Thyroid gland (tissue), 4 donors: ENCODE measurements at regions not wholly inside any gene's neighbourhood (a gene's known extent, or its start where the extent isn't known, plus 50 kb on each side); places are given as distances from the start of the nearest gene placed in this dataset.
"Not testable (repeated sequence)": the region's sequence is repeated elsewhere in the genome, so short reads cannot be mapped to it uniquely, and the experiment has no call there.

Source experiments
- POLR2A ChIP-seq, 2 donors: fragments of 450-650 bp; IDR thresholded peaks; one replicate each; pipeline ENCODE4 v1.6.1; 2017; ENCODE audit warnings: antibody characterized with exemption in 2 of 2, mild to moderate bottlenecking in 2 of 2, moderate library complexity in 1 of 2
- TF ChIP-seq, protein P1 (sequence below), 6 experiments: fragments of 200-600 bp in 3 of 6; fragments of 450-650 bp in 3 of 6; sonication (generic) in 3 of 6; IDR thresholded peaks; one replicate each; pipeline ENCODE4 v1.5.1; 2016 to 2019; ENCODE audit warnings: antibody characterized with exemption in 6 of 6, mild to moderate bottlenecking in 2 of 6, inconsistent platforms in 1 of 6, moderate library complexity in 1 of 6

GRCh38 chrX:92611517-92611916 is 832.3 kb downstream of the PCDH11X start:
- TF ChIP-seq, protein P1, sequence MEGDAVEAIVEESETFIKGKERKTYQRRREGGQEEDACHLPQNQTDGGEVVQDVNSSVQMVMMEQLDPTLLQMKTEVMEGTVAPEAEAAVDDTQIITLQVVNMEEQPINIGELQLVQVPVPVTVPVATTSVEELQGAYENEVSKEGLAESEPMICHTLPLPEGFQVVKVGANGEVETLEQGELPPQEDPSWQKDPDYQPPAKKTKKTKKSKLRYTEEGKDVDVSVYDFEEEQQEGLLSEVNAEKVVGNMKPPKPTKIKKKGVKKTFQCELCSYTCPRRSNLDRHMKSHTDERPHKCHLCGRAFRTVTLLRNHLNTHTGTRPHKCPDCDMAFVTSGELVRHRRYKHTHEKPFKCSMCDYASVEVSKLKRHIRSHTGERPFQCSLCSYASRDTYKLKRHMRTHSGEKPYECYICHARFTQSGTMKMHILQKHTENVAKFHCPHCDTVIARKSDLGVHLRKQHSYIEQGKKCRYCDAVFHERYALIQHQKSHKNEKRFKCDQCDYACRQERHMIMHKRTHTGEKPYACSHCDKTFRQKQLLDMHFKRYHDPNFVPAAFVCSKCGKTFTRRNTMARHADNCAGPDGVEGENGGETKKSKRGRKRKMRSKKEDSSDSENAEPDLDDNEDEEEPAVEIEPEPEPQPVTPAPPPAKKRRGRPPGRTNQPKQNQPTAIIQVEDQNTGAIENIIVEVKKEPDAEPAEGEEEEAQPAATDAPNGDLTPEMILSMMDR (IDR thresholded peaks at IDR 0.05), result not testable (repeated sequence)
- TF ChIP-seq POLR2A (IDR thresholded peaks at IDR 0.05), result not testable (repeated sequence)
